PFSK-1 (cell line): ENCODE measurements at regions not wholly inside any gene's neighbourhood (a gene's known extent, or its start where the extent isn't known, plus 50 kb on each side); places are given as distances from the start of the nearest gene placed in this dataset.

Experiments used
- SIN3A ChIP-seq: IDR thresholded peaks from 2 replicates; pipeline ENCODE4 v1.6.1; 2012; ENCODE audit warnings: mild to moderate bottlenecking, low read length, moderate library complexity, borderline replicate concordance; ENCODE audit not compliant: insufficient read depth
- TAF1 ChIP-seq: IDR thresholded peaks from 2 replicates; pipeline ENCODE4 v1.6.1; 2012; ENCODE audit warnings: low read length, control low read depth, borderline replicate concordance; ENCODE audit not compliant: insufficient read depth

DNA sequence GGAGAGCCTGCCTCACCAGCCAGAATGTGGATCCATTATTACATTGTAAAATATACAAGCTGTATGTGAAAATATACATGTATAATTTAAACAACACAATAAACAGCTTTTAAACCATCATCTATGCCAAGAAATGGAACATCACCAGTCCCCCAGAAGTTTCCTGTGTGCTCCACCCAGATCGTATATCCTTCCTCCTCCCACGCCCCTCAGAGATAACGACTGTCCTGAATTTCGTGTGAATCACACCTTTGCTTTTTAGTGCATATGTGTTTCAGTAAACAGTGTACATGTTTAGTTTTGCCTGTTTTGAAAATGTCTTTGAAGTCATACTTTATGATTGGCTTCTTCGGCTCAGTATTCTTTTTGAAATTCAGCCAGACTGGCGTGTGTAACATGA lies 134.6 kb upstream of the MYO10 start:
- TF ChIP-seq TAF1, result no peak
- TF ChIP-seq SIN3A, result no peak
